GM12878 (cell line): ENCODE measurements at regions not wholly inside any gene's neighbourhood (a gene's known extent, or its start where the extent isn't known, plus 50 kb on each side); places are given as distances from the start of the nearest gene placed in this dataset.

ENCODE experiments used
- ATAC-seq: fragments of 200-7000 bp; cut with Tn5 transposase; 3 replicates; pipeline ENCODE4 v1.9.1; 2020; ENCODE audit warnings: mild to moderate bottlenecking, moderate library complexity
- BruUV-seq: library from RNA; stranded (reverse); fragments of 400-500 nt; replicated peaks from 2 replicates; lab custom pipeline; 2021; lab: Mats Ljungman, UMichigan
- CTCF ChIA-PET: fragments of 300-600 bp; sonication (Branson Sonifier 250); formaldehyde crosslinking; extraction: SDS; loops from one replicate; lab custom pipeline; 2021; ENCODE audit warnings: inconsistent platforms; lab: Yijun Ruan, JAX
- POLR2A ChIA-PET: fragments of 350-600 bp; formaldehyde crosslinking; extraction: SDS; loops from one replicate; lab custom pipeline; 2021; ENCODE audit warnings: inconsistent platforms; lab: Charles Lee
- RAD21 ChIA-PET: fragments of 300-600 bp; sonication (Branson Sonifier 250); formaldehyde crosslinking; loops from one replicate; lab custom pipeline; 2023; ENCODE audit warnings: antibody characterized with exemption; ENCODE audit not compliant: unreplicated experiment; lab: Charles Lee
- SMC1A ChIA-PET: fragments of 300-600 bp; sonication (Branson Sonifier 250); formaldehyde crosslinking; loops from one replicate; lab custom pipeline; 2023; ENCODE audit not compliant: unreplicated experiment, uncharacterized antibody; lab: Charles Lee
- DNase-seq: peaks from one replicate; pipeline ENCODE4 v3.0.0-alpha.2; 2011; ENCODE audit warnings: low read depth, low spot score
- FAIRE-seq: peaks from 3 replicates; lab custom pipeline; 2011; peaks lifted over from hg19 to GRCh38; lab: Jason Lieb, UNC
- H2AFZ ChIP-seq: 2 replicates; pipeline ENCODE4 v1.6.0; 2011; ENCODE audit warnings: low read depth, low read length, control low read depth; ENCODE audit not compliant: control insufficient read depth
- H3K27ac ChIP-seq: 2 replicates; pipeline ENCODE4 v1.5.1; 2011; ENCODE audit warnings: control low read depth; ENCODE audit not compliant: control insufficient read depth, insufficient read depth
- H3K27me3 ChIP-seq, 2 experiments: replicated peaks in 1 of 2; 2 replicates each; pipeline versions ENCODE4 v1.6.0 to v1.6.1; 2011; ENCODE audit warnings: low read length in 1 of 2; ENCODE audit not compliant: control insufficient read depth in 2 of 2, insufficient read depth in 2 of 2
- H3K36me3 ChIP-seq, 2 experiments: 2 replicates each; pipeline ENCODE4 v1.5.1; 2011; ENCODE audit warnings: low read length in 1 of 2; ENCODE audit not compliant: control insufficient read depth in 2 of 2, insufficient read depth in 2 of 2
- H3K4me1 ChIP-seq: 2 replicates; pipeline ENCODE4 v1.6.1; 2011; ENCODE audit warnings: mild to moderate bottlenecking, low read length, moderate library complexity, mixed read lengths; ENCODE audit not compliant: control insufficient read depth, insufficient read depth
- H3K4me2 ChIP-seq: 2 replicates; pipeline ENCODE4 v1.6.0; 2011; ENCODE audit warnings: control low read depth; ENCODE audit not compliant: control insufficient read depth, insufficient read depth
- H3K4me3 ChIP-seq: fragments of 200-600 bp; sonication (generic); 2 replicates; pipeline ENCODE4 v1.5.1; 2016
- H3K79me2 ChIP-seq: 2 replicates; pipeline ENCODE4 v1.6.0; 2011; ENCODE audit warnings: low read length; ENCODE audit not compliant: control insufficient read depth, insufficient read depth
- H3K9ac ChIP-seq: 2 replicates; pipeline ENCODE4 v1.8.0; 2011; ENCODE audit warnings: low read length, control low read depth, mixed read lengths; ENCODE audit not compliant: control insufficient read depth, insufficient read depth
- H3K9me3 ChIP-seq: replicated peaks from 3 replicates; pipeline ENCODE4 v1.5.1; 2011; ENCODE audit warnings: mild to moderate bottlenecking, low read length; ENCODE audit not compliant: control insufficient read depth, insufficient read depth
- H4K20me1 ChIP-seq: 2 replicates; pipeline ENCODE4 v1.6.0; 2011; ENCODE audit not compliant: control insufficient read depth, insufficient read depth
- ASH2L ChIP-seq: fragments of 300-600, 200-600 bp; sonication (generic); IDR thresholded peaks from 2 replicates; pipeline ENCODE4 v1.6.1; 2017; ENCODE audit warnings: low read depth, mild to moderate bottlenecking, borderline replicate concordance
- ATF2 ChIP-seq: IDR thresholded peaks from 2 replicates; pipeline ENCODE4 v1.6.1; 2012; ENCODE audit warnings: low read length, inconsistent platforms
- ATF7 ChIP-seq: fragments of 450-650 bp; IDR thresholded peaks from 2 replicates; pipeline ENCODE4 v1.6.1; 2016; ENCODE audit warnings: low read depth, mild to moderate bottlenecking
- BCLAF1 ChIP-seq: fragments of 450-650 bp; IDR thresholded peaks from 2 replicates; pipeline ENCODE4 v1.6.1; 2017; ENCODE audit warnings: antibody characterized with exemption, mild to moderate bottlenecking, moderate library complexity
- CBX3 ChIP-seq: fragments of 200-600 bp; sonication (generic); IDR thresholded peaks from 2 replicates; pipeline ENCODE4 v1.6.1; 2016; ENCODE audit warnings: low read depth, borderline replicate concordance
- CBX5 ChIP-seq: sonication (generic); IDR thresholded peaks from 2 replicates; pipeline ENCODE4 v1.6.1; 2016; ENCODE audit warnings: low read depth, moderate library complexity, mild to moderate bottlenecking, inconsistent platforms
- MEF2A ChIP-seq: IDR thresholded peaks from 2 replicates; pipeline ENCODE4 v1.6.1; 2011; ENCODE audit warnings: low read depth, mild to moderate bottlenecking, low read length, moderate library complexity; ENCODE audit not compliant: insufficient read depth
- MXI1 ChIP-seq: fragments of 150-350 bp; IDR thresholded peaks from 2 replicates; pipeline ENCODE4 v1.6.1; 2011; ENCODE audit warnings: low read depth, mild to moderate bottlenecking, inconsistent platforms, low read length, improper control_type of control experiment
- POLR2AphosphoS5 ChIP-seq: IDR thresholded peaks from 2 replicates; pipeline ENCODE4 v1.6.1; 2011; ENCODE audit warnings: mild to moderate bottlenecking, low read length, inconsistent platforms
- SMAD1 ChIP-seq: fragments of 450-650 bp; IDR thresholded peaks from 2 replicates; pipeline ENCODE4 v1.6.1; 2018; ENCODE audit warnings: mild to moderate bottlenecking, low read depth; ENCODE audit not compliant: partially characterized antibody
- WRNIP1 ChIP-seq: IDR thresholded peaks from 2 replicates; pipeline ENCODE4 v1.6.1; 2011; ENCODE audit warnings: low read depth, low read length, improper control_type of control experiment, borderline replicate concordance
- WGBS: methylation state at CpG from one replicate; pipeline ENCODE4 v1.1.6; 2016; ENCODE audit warnings: low lambda C conversion rate; ENCODE audit not compliant: insufficient replicate concordance, insufficient coverage; ENCODE audit errors: missing lambda C conversion rate; 5-methylcytosine and 5-hydroxymethylcytosine counted together
- in situ Hi-C: fragments of 300-500 bp; cut with MboI; formaldehyde crosslinking; loops from 9 replicates; pipeline ENCODE4 v1.14.3; 2018; ENCODE audit warnings: mixed read lengths
- intact Hi-C: fragments of 100-400 bp; cut with micrococcal nuclease; formaldehyde crosslinking; loops from one replicate; pipeline ENCODE4 v1.14.2; 2022; ENCODE audit not compliant: unreplicated experiment

GRCh38 chr16:54645345-54645744, 285.3 kb upstream of the IRX5 start:
- no peaks in the 10 kb centered on the region for H4K20me1 ChIP-seq
- H3K36me3 ChIP-seq, result no peaks in the 10 kb centered on the region
- H3K79me2 ChIP-seq, result no peaks in the 10 kb centered on the region
- H3K4me3 ChIP-seq, result no peak overlapping the region
- no peak overlapping the region for H3K4me2 ChIP-seq
- RAD21 ChIA-PET, result no interaction called here
- no peak overlapping the region for H3K9ac ChIP-seq
- SMC1A ChIA-PET, result no interaction called here
- in situ Hi-C loops (no loop called here), intact Hi-C loops (no loop called here)
- no peak overlapping the region for H3K27ac ChIP-seq
- ATAC-seq (no peak), FAIRE-seq (no peak), DNase-seq (no peak)
- POLR2A ChIA-PET, result no interaction called here
- no peaks in the 10 kb centered on the region for H3K4me1 ChIP-seq
- no peak for TF ChIP-seq ATF7
- no peak for TF ChIP-seq WRNIP1
- no peak for TF ChIP-seq CBX3
- no peak for TF ChIP-seq CBX5
- TF ChIP-seq BCLAF1, result no peak
- TF ChIP-seq MXI1, result no peak
- TF ChIP-seq MEF2A, result no peak
- no peak for TF ChIP-seq POLR2AphosphoS5
- no peak for TF ChIP-seq SMAD1
- TF ChIP-seq ATF2, result no peak
- no peak for TF ChIP-seq ASH2L
- 28% methylated on average over 4 of the region's 4 CpGs for WGBS
- CTCF ChIA-PET, result no interaction called here
- BruUV-seq, result no TSS peak
- H2AFZ ChIP-seq, result no peak overlapping the region
- no peaks in the 10 kb centered on the region for H3K27me3 ChIP-seq
- no peaks in the 10 kb centered on the region for H3K9me3 ChIP-seq
